AG04450 (cell line): ENCODE measurements at regions not wholly inside any gene's neighbourhood (a gene's known extent, or its start where the extent isn't known, plus 50 kb on each side); places are given as distances from the start of the nearest gene placed in this dataset.

Experiments used
- CTCF ChIA-PET: fragments of 300-600, 350-600 bp; formaldehyde crosslinking; extraction: SDS; loops from one replicate; lab custom pipeline; 2022; ENCODE audit warnings: antibody characterized with exemption, inconsistent platforms; lab: Charles Lee
- POLR2A ChIA-PET: fragments of 350-600 bp; formaldehyde crosslinking; extraction: SDS; loops from one replicate; lab custom pipeline; 2021; ENCODE audit warnings: antibody characterized with exemption, inconsistent platforms; lab: Yijun Ruan, JAX
- DNase-seq: peaks from one replicate; pipeline ENCODE4 v3.0.0-alpha.2; 2011; ENCODE audit warnings: low read depth, low spot score
- H3K27ac ChIP-seq: one replicate; pipeline ENCODE4 v1.5.1; 2012; ENCODE audit warnings: low read depth, low read length, control low read depth
- H3K27me3 ChIP-seq: one replicate; pipeline ENCODE4 v1.6.0; 2012; ENCODE audit warnings: low read length; ENCODE audit not compliant: control insufficient read depth, insufficient read depth
- H3K4me3 ChIP-seq: 2 replicates; pipeline ENCODE4 v1.5.1; 2011; ENCODE audit warnings: mild to moderate bottlenecking, low read depth, low read length, control low read depth
- H3K9me3 ChIP-seq: 2 replicates; pipeline ENCODE4 v1.5.1; 2012; ENCODE audit warnings: low read length; ENCODE audit not compliant: control insufficient read depth, insufficient read depth
- CTCF ChIP-seq: IDR thresholded peaks from 2 replicates; pipeline ENCODE4 v1.5.1; 2011; ENCODE audit warnings: low read depth, low read length, control low read depth, inconsistent platforms

- Histone ChIP-seq H3K4me3 (no peak overlapping the region), H3K27ac (no peak overlapping the region), H3K9me3 (no peaks in the 10 kb centered on the region), H3K27me3 (no peaks in the 10 kb centered on the region)
- peak; percentile 16 for DNase-seq
- POLR2A ChIA-PET = no interaction called here
- CTCF ChIA-PET = interaction anchor here (0.6 to 0.8 kb wide), 2 partner anchors 13 to 110 kb away, joined by 3 read pairs; no protein-coding TSS in a partner anchor
- TF ChIP-seq CTCF = no peak
Measured at GRCh38 chr2:83081826-83082690, 1377.0 kb downstream of the SUCLG1 start.

GRCh38 chr2:83079007-83079406, 1380.1 kb downstream of the SUCLG1 start:
- Histone ChIP-seq H3K4me3 (no peak overlapping the region), H3K27me3 (no peaks in the 10 kb centered on the region), H3K27ac (no peak overlapping the region), H3K9me3 (no peaks in the 10 kb centered on the region)
- ChIA-PET CTCF (no interaction called here), POLR2A (no interaction called here)
- DNase-seq = no peak
- TF ChIP-seq CTCF = no peak

GRCh38 chr2:83072767-83073166, 1386.3 kb downstream of the SUCLG1 start:
- H3K27ac ChIP-seq = no peak overlapping the region
- DNase-seq = no peak
- H3K9me3 ChIP-seq = no peaks in the 10 kb centered on the region
- no peaks in the 10 kb centered on the region for H3K27me3 ChIP-seq
- CTCF ChIA-PET = interaction anchor here (0.6 kb wide), 1 partner anchor 477 kb away, joined by 3 read pairs; no protein-coding TSS in a partner anchor
- no peak for TF ChIP-seq CTCF
- POLR2A ChIA-PET = no interaction called here
- H3K4me3 ChIP-seq = no peak overlapping the region

- ChIA-PET CTCF (no interaction called here), POLR2A (no interaction called here)
- H3K27ac ChIP-seq = no peak overlapping the region
- no peaks in the 10 kb centered on the region for H3K27me3 ChIP-seq
- H3K9me3 ChIP-seq = no peaks in the 10 kb centered on the region
- no peak for TF ChIP-seq CTCF
- DNase-seq = no peak
- H3K4me3 ChIP-seq = no peak overlapping the region
Measured at GRCh38 chr2:83071914-83072313, 1387.2 kb downstream of the SUCLG1 start.

- no peak for DNase-seq
- ChIA-PET CTCF (interaction anchor here (0.7 kb wide), 1 partner anchor 825 kb away, joined by 3 read pairs; no protein-coding TSS in a partner anchor), POLR2A (no interaction called here)
Measured at GRCh38 chr2:83071352-83071751, 1387.7 kb downstream of the SUCLG1 start.

More at GRCh38 chr2:83071352-83071751, 1387.7 kb downstream of the SUCLG1 start:
- Histone ChIP-seq H3K27ac (no peak overlapping the region), H3K4me3 (no peak overlapping the region), H3K27me3 (no peaks in the 10 kb centered on the region), H3K9me3 (no peaks in the 10 kb centered on the region)
- TF ChIP-seq CTCF = no peak
